ENCODE measurements at regions not wholly inside any gene's neighbourhood (a gene's known extent, or its start where the extent isn't known, plus 50 kb on each side); places are given as distances from the start of the nearest gene placed in this dataset.
"Not testable (repeated sequence)": the region's sequence is repeated elsewhere in the genome, so short reads cannot be mapped to it uniquely, and the experiment has no call there.

GRCh38 chr9:28120184-28120583 lies 546.9 kb upstream of the C9orf72 start:
- DNase-seq (ENCODE audit: low read depth) = no peak

GRCh38 chr9:28120626-28121025 lies 547.3 kb upstream of the C9orf72 start:
- no peak for DNase-seq (ENCODE audit: low read depth)

GRCh38 chr9:28121366-28121765 lies 548.1 kb upstream of the C9orf72 start:
- no peak for DNase-seq (ENCODE audit: low read depth)

GRCh38 chr9:28124917-28125316 lies 551.6 kb upstream of the C9orf72 start:
- no peak for DNase-seq (ENCODE audit: low read depth)

- DNase-seq (ENCODE audit: low read depth) = no peak
These were observed 553.8 kb upstream of the C9orf72 start for GRCh38 chr9:28127101-28127500.

GRCh38 chr9:28134446-28134976 lies 561.2 kb upstream of the C9orf72 start:
- no peak for DNase-seq (ENCODE audit: low read depth)

- no peak for DNase-seq (ENCODE audit: low read depth)
These were observed 562.3 kb upstream of the C9orf72 start for GRCh38 chr9:28135549-28135948.

GRCh38 chr9:28136113-28136512 lies 562.8 kb upstream of the C9orf72 start:
- no peak for DNase-seq (ENCODE audit: low read depth)

- not testable (repeated sequence) for DNase-seq (ENCODE audit: low read depth)
These were observed 574.1 kb upstream of the C9orf72 start for GRCh38 chr9:28147430-28147829.

GRCh38 chr9:28147923-28148597 lies 574.8 kb upstream of the C9orf72 start:
- not testable (repeated sequence) for DNase-seq (ENCODE audit: low read depth)

- not testable (repeated sequence) for DNase-seq (ENCODE audit: low read depth)
These were observed 576.2 kb upstream of the C9orf72 start for GRCh38 chr9:28149361-28150050.

GRCh38 chr9:28155067-28155466 lies 581.8 kb upstream of the C9orf72 start:
- no peak for DNase-seq (ENCODE audit: low read depth)

- DNase-seq (ENCODE audit: low read depth) = no peak
These were observed 582.4 kb upstream of the C9orf72 start for GRCh38 chr9:28155671-28156070.

- DNase-seq (ENCODE audit: low read depth) = no peak
These were observed 585.2 kb upstream of the C9orf72 start for GRCh38 chr9:28158451-28158850.

- DNase-seq (ENCODE audit: low read depth) = no peak
These were observed 590.3 kb upstream of the C9orf72 start for GRCh38 chr9:28163619-28164018.

- no peak for DNase-seq (ENCODE audit: low read depth)
These were observed 592.9 kb upstream of the C9orf72 start for GRCh38 chr9:28166179-28166578.

GRCh38 chr9:28177142-28177541 lies 603.9 kb upstream of the C9orf72 start:
- DNase-seq (ENCODE audit: low read depth) = no peak

GRCh38 chr9:28177925-28178324 lies 604.6 kb upstream of the C9orf72 start:
- no peak for DNase-seq (ENCODE audit: low read depth)

GRCh38 chr9:28179893-28180292 lies 606.6 kb upstream of the C9orf72 start:
- no peak for DNase-seq (ENCODE audit: low read depth)

- no peak for DNase-seq (ENCODE audit: low read depth)
These were observed 617.7 kb upstream of the C9orf72 start for GRCh38 chr9:28190981-28191380.

- DNase-seq (ENCODE audit: low read depth) = no peak
These were observed 624.4 kb upstream of the C9orf72 start for GRCh38 chr9:28197653-28198052.

- DNase-seq (ENCODE audit: low read depth) = no peak
These were observed 629.8 kb upstream of the C9orf72 start for GRCh38 chr9:28203036-28203435.

GRCh38 chr9:28206280-28206679 lies 633.0 kb upstream of the C9orf72 start:
- no peak for DNase-seq (ENCODE audit: low read depth)

GRCh38 chr9:28207657-28208056 lies 634.4 kb upstream of the C9orf72 start:
- no peak for DNase-seq (ENCODE audit: low read depth)

All from stimulated activated CD4-positive, alpha-beta T cell treated with anti-CD3 and anti-CD28 coated beads, Interleukin-2, amount 100 ng/mL, for 4 hours (primary cell).